Stomach smooth muscle (tissue), 2 donors: ENCODE measurements at regions not wholly inside any gene's neighbourhood (a gene's known extent, or its start where the extent isn't known, plus 50 kb on each side); places are given as distances from the start of the nearest gene placed in this dataset.

Experiments
- H3K27ac ChIP-seq: one replicate; pipeline ENCODE4 v1.7.0; 2013; ENCODE audit warnings: mild to moderate bottlenecking, low read length, inconsistent platforms
- H3K27me3 ChIP-seq, 2 donors: one replicate each; pipeline ENCODE4 v1.7.0; 2013; ENCODE audit warnings: low read length in 2 of 2; ENCODE audit not compliant: insufficient read depth in 2 of 2, control insufficient read depth in 1 of 2
- H3K36me3 ChIP-seq, 2 donors: one replicate each; pipeline ENCODE4 v1.7.0; 2013; ENCODE audit warnings: low read length in 2 of 2; ENCODE audit not compliant: control insufficient read depth in 2 of 2, insufficient read depth in 2 of 2
- H3K4me1 ChIP-seq: one replicate; pipeline ENCODE4 v1.7.0; 2013; ENCODE audit warnings: low read length; ENCODE audit not compliant: control insufficient read depth, insufficient read depth
- H3K4me3 ChIP-seq, 2 donors: one replicate each; pipeline ENCODE4 v1.7.0; 2013; ENCODE audit warnings: low read length in 2 of 2
- H3K9ac ChIP-seq, 2 donors: one replicate each; pipeline ENCODE4 v1.7.0; 2013; ENCODE audit warnings: low read length in 2 of 2, mild to moderate bottlenecking in 1 of 2
- H3K9me3 ChIP-seq, 2 donors: one replicate each; pipeline ENCODE4 v1.7.0; 2013; ENCODE audit warnings: low read length in 2 of 2; ENCODE audit not compliant: control insufficient read depth in 2 of 2
- donor health status: healthy.
- donor health status: Pancreatic carcinoma.

GRCh38 chr9:14467675-14468374 is 153.9 kb upstream of the NFIB start:
- H3K9ac ChIP-seq, result no peak overlapping the region
- no peak overlapping the region for H3K27ac ChIP-seq
- no peaks in the 10 kb centered on the region for H3K9me3 ChIP-seq
- H3K27me3 ChIP-seq, result no peaks in the 10 kb centered on the region
- no peaks in the 10 kb centered on the region for H3K36me3 ChIP-seq
- H3K4me1 ChIP-seq, result no peaks in the 10 kb centered on the region
- H3K4me3 ChIP-seq, result no peak overlapping the region

GRCh38 chr9:14466828-14467227 is 152.9 kb upstream of the NFIB start:
- no peak overlapping the region for H3K4me3 ChIP-seq
- no peaks in the 10 kb centered on the region for H3K27me3 ChIP-seq
- no peak overlapping the region for H3K27ac ChIP-seq
- no peak overlapping the region for H3K9ac ChIP-seq
- H3K36me3 ChIP-seq, result no peaks in the 10 kb centered on the region
- no peaks in the 10 kb centered on the region for H3K9me3 ChIP-seq
- no peaks in the 10 kb centered on the region for H3K4me1 ChIP-seq

GRCh38 chr9:14466429-14466818 is 152.5 kb upstream of the NFIB start:
- Histone ChIP-seq H3K4me1 (no peaks in the 10 kb centered on the region), H3K36me3 (no peaks in the 10 kb centered on the region), H3K27ac (no peak overlapping the region), H3K9ac (no peak overlapping the region), H3K27me3 (no peaks in the 10 kb centered on the region), H3K4me3 (no peak overlapping the region), H3K9me3 (no peaks in the 10 kb centered on the region)

- H3K27me3 ChIP-seq, result no peaks in the 10 kb centered on the region
- no peak overlapping the region for H3K27ac ChIP-seq
Observed at GRCh38 chr9:14462950-14463349, 149.0 kb upstream of the NFIB start.

GRCh38 chr9:14455243-14455642 is 141.3 kb upstream of the NFIB start:
- Histone ChIP-seq H3K27me3 (no peaks in the 10 kb centered on the region), H3K9me3 (no peaks in the 10 kb centered on the region), H3K9ac (no peak overlapping the region), H3K27ac (no peak overlapping the region), H3K4me1 (no peaks in the 10 kb centered on the region), H3K36me3 (no peaks in the 10 kb centered on the region), H3K4me3 (no peak overlapping the region)

More at GRCh38 chr9:14462950-14463349, 149.0 kb upstream of the NFIB start:
- no peak overlapping the region for H3K9ac ChIP-seq
- H3K4me3 ChIP-seq, result no peak overlapping the region
- H3K4me1 ChIP-seq, result no peaks in the 10 kb centered on the region
- no peaks in the 10 kb centered on the region for H3K36me3 ChIP-seq
- H3K9me3 ChIP-seq, result no peaks in the 10 kb centered on the region

GRCh38 chr9:14453286-14453685 is 139.3 kb upstream of the NFIB start:
- H3K9ac ChIP-seq, result no peak overlapping the region

GRCh38 chr9:14452539-14452938 is 138.6 kb upstream of the NFIB start:
- no peak overlapping the region for H3K27ac ChIP-seq

More at GRCh38 chr9:14453286-14453685, 139.3 kb upstream of the NFIB start:
- H3K27me3 ChIP-seq, result no peaks in the 10 kb centered on the region
- H3K4me1 ChIP-seq, result no peaks in the 10 kb centered on the region
- no peaks in the 10 kb centered on the region for H3K36me3 ChIP-seq
- no peak overlapping the region for H3K27ac ChIP-seq
- no peaks in the 10 kb centered on the region for H3K9me3 ChIP-seq
- no peak overlapping the region for H3K4me3 ChIP-seq

GRCh38 chr9:14451949-14452348 is 138.0 kb upstream of the NFIB start:
- Histone ChIP-seq H3K27ac (no peak overlapping the region), H3K9ac (no peak overlapping the region), H3K27me3 (no peaks in the 10 kb centered on the region), H3K4me3 (no peak overlapping the region), H3K4me1 (no peaks in the 10 kb centered on the region), H3K36me3 (no peaks in the 10 kb centered on the region), H3K9me3 (no peaks in the 10 kb centered on the region)

More at GRCh38 chr9:14452539-14452938, 138.6 kb upstream of the NFIB start:
- Histone ChIP-seq H3K27me3 (no peaks in the 10 kb centered on the region), H3K9me3 (no peaks in the 10 kb centered on the region), H3K4me3 (no peak overlapping the region), H3K4me1 (no peaks in the 10 kb centered on the region), H3K9ac (no peak overlapping the region), H3K36me3 (no peaks in the 10 kb centered on the region)

- H3K27ac ChIP-seq, result no peak overlapping the region
- no peaks in the 10 kb centered on the region for H3K36me3 ChIP-seq
- H3K9ac ChIP-seq, result no peak overlapping the region
- H3K27me3 ChIP-seq, result no peaks in the 10 kb centered on the region
- no peaks in the 10 kb centered on the region for H3K4me1 ChIP-seq
- no peak overlapping the region for H3K4me3 ChIP-seq
- no peaks in the 10 kb centered on the region for H3K9me3 ChIP-seq
Observed at GRCh38 chr9:14447103-14447502, 133.2 kb upstream of the NFIB start.

- H3K9me3 ChIP-seq, result no peaks in the 10 kb centered on the region
- no peak overlapping the region for H3K27ac ChIP-seq
- H3K4me3 ChIP-seq, result no peak overlapping the region
- no peaks in the 10 kb centered on the region for H3K27me3 ChIP-seq
- no peaks in the 10 kb centered on the region for H3K36me3 ChIP-seq
- H3K9ac ChIP-seq, result no peak overlapping the region
- H3K4me1 ChIP-seq, result no peaks in the 10 kb centered on the region
Observed at GRCh38 chr9:14445946-14446345, 132.0 kb upstream of the NFIB start.

GRCh38 chr9:14442956-14443355 is 129.0 kb upstream of the NFIB start:
- Histone ChIP-seq H3K9ac (no peak overlapping the region), H3K9me3 (no peaks in the 10 kb centered on the region), H3K27ac (no peak overlapping the region), H3K4me1 (no peaks in the 10 kb centered on the region), H3K36me3 (no peaks in the 10 kb centered on the region), H3K4me3 (no peak overlapping the region), H3K27me3 (no peaks in the 10 kb centered on the region)
